T-helper 2 cell treated with Interferon-gamma antibody and Interleukin-4, amounts not matched to agents 5 μg/mL and 100 μg/mL, for 36 hours (primary cell): ENCODE measurements at regions not wholly inside any gene's neighbourhood (a gene's known extent, or its start where the extent isn't known, plus 50 kb on each side); places are given as distances from the start of the nearest gene placed in this dataset.
"Not testable (repeated sequence)": the region's sequence is repeated elsewhere in the genome, so short reads cannot be mapped to it uniquely, and the experiment has no call there.

Experiments used
- DNase-seq: peaks from one replicate; pipeline ENCODE4 v3.0.0; 2021; ENCODE audit warnings: low spot score
- H3K27ac Mint-ChIP-seq: one replicate; pipeline ENCODE4 v1.8.0; 2021; ENCODE audit warnings: mild to moderate bottlenecking, mixed read lengths
- H3K27me3 Mint-ChIP-seq: one replicate; pipeline ENCODE4 v1.8.0; 2021; ENCODE audit warnings: low read depth, mixed read lengths
- H3K36me3 Mint-ChIP-seq: one replicate; pipeline ENCODE4 v1.8.0; 2021; ENCODE audit warnings: low read depth, mixed read lengths
- H3K4me1 Mint-ChIP-seq: one replicate; pipeline ENCODE4 v1.8.0; 2021; ENCODE audit warnings: low read depth, mixed read lengths
- H3K4me3 Mint-ChIP-seq: one replicate; pipeline ENCODE4 v1.8.0; 2022; ENCODE audit warnings: mild to moderate bottlenecking, moderate library complexity, mixed read lengths
- H3K9me3 Mint-ChIP-seq: one replicate; pipeline ENCODE4 v1.8.0; 2021; ENCODE audit warnings: mixed read lengths

DNA sequence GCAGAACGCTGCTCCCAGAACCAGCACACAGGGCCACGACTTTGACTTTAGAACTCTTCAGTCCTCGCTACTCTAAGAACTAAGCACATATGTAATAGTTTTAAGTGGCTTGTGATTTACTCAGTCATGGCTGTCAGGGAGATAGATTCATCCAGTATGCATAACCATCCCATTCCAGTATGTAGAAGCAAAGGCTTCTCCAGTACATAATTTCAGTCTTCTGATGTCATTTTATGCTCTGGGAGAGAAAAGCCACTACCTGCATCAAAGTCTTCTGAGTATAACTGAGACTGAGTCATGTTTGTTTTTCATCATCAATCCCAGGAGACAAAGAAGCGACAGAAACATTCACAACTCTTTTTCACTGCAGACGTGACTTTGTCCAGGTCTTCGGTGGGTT is 885.7 kb downstream of the PLA2G4A start:
- no peak overlapping the region for H3K4me3 Mint-ChIP-seq
- H3K27ac Mint-ChIP-seq = no peak overlapping the region
- H3K36me3 Mint-ChIP-seq = no peaks in the 10 kb centered on the region
- H3K9me3 Mint-ChIP-seq = peaks cover 5% of the 10 kb centered on the region
- H3K27me3 Mint-ChIP-seq = no peaks in the 10 kb centered on the region
- no peak for DNase-seq
- no peaks in the 10 kb centered on the region for H3K4me1 Mint-ChIP-seq

DNA sequence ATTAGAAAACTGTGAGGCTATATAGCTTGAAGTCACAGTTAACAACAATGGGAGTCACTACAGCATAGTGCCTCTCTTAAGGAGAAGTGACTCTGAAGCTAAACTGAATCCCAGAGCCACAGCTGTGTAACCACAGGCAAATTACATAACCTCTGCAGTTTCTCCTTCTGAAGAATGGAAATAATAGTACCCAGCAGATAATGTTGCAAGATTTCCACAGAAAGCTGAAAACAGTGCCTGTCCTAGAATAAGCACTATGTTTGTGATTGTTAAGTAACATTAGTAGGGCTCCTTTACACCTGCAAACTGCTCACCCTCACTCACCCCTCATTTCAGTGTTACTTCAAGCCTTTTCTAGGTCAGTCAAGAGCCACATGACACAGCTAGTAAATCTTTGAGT is 886.7 kb downstream of the PLA2G4A start:
- H3K9me3 Mint-ChIP-seq = peaks cover 5% of the 10 kb centered on the region
- no peaks in the 10 kb centered on the region for H3K4me1 Mint-ChIP-seq

DNA sequence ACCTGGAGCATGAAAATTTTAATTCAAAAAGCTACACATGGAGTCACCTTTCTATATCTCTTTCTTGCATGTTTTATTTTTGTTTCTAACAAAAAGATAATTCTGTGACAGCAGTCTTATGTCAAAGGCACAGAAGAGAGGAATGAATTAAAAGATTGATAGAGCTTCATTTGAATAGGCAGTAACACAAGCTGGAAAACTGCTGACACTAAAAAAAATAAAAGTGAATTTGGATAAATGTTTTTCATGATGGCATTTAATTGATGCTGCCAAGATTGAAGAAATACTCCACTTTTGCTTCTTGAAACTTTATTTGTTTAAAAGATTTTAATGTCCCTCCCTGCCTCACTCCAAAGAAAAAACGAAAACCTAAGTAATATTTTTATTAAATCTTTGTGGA is 887.4 kb downstream of the PLA2G4A start:
- H3K4me1 Mint-ChIP-seq = no peaks in the 10 kb centered on the region
- H3K9me3 Mint-ChIP-seq = peaks cover 5% of the 10 kb centered on the region
- no peak overlapping the region for H3K4me3 Mint-ChIP-seq
- no peak for DNase-seq
- H3K27ac Mint-ChIP-seq = no peak overlapping the region
- H3K27me3 Mint-ChIP-seq = no peaks in the 10 kb centered on the region
- no peaks in the 10 kb centered on the region for H3K36me3 Mint-ChIP-seq

More for the DNA sequence above, 886.7 kb downstream of the PLA2G4A start:
- no peak for DNase-seq
- no peak overlapping the region for H3K27ac Mint-ChIP-seq
- no peaks in the 10 kb centered on the region for H3K27me3 Mint-ChIP-seq
- no peak overlapping the region for H3K4me3 Mint-ChIP-seq
- H3K36me3 Mint-ChIP-seq = no peaks in the 10 kb centered on the region

- no peak for DNase-seq
- H3K27me3 Mint-ChIP-seq = no peaks in the 10 kb centered on the region
- no peaks in the 10 kb centered on the region for H3K4me1 Mint-ChIP-seq
- no peak overlapping the region for H3K4me3 Mint-ChIP-seq
- H3K27ac Mint-ChIP-seq = no peak overlapping the region
- H3K9me3 Mint-ChIP-seq = no peaks in the 10 kb centered on the region
- H3K36me3 Mint-ChIP-seq = no peaks in the 10 kb centered on the region
Measured at GRCh38 chr1:187718527-187718926, 889.8 kb downstream of the PLA2G4A start.

DNA sequence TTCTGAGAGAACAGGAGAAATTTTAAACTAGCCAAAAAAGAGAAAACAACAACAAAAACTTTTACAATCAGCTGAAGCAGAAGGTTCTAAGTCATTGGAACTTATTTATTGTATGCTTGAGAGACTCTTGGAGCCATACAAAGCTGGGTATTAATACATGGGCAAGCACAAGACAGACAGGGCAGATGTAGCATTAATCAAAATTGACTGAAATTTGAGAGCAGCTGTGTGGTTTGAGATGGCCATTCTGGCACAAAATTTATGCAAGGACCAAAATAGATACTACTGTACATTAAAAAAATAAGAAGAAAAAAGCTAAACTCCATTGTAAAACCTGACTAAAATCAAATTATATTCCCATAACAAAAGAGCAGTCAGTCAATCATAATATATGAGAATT is 892.5 kb downstream of the PLA2G4A start:
- Mint-ChIP-seq H3K27ac (no peak overlapping the region), H3K4me3 (no peak overlapping the region), H3K36me3 (no peaks in the 10 kb centered on the region), H3K27me3 (no peaks in the 10 kb centered on the region), H3K4me1 (no peaks in the 10 kb centered on the region), H3K9me3 (no peaks in the 10 kb centered on the region)
- no peak for DNase-seq

DNA sequence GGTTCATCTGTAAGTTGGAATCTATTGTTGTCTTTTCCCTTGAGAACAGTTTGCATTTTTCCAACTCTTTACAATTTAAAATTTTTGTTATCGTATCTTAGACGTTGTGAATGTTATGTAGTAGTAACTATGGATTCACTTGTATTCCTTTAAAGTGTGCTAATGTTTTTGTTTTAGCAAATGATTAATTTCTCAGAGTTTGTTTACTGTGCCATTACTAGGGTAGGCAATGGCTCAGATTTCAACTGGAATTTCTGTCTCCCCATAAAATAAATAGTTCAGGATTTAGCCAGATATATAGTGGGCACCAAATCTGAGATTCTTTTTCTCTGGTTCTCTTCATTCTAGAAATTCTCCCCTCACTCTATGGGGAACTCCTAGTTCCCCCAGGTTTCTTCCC is 896.5 kb downstream of the PLA2G4A start:
- no peak overlapping the region for H3K27ac Mint-ChIP-seq

DNA sequence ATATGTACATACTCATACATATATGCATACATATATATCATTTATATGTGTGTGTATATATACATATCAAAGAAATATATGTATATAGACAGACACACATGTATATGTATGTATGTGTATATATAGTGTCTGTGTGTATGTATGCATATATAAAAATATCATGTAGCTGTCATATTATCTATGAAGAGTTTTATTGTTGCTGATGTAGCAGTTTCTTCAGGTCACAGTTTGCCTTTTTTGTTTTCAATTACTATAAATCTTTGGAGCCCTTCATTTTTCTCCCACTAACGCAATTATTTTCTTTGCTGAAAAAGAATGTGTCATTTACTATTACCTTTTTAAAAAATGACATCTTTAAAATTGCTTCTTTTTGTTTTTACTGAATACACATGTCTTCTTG is 904.5 kb downstream of the PLA2G4A start:
- Mint-ChIP-seq H3K27me3 (no peaks in the 10 kb centered on the region), H3K4me1 (no peaks in the 10 kb centered on the region), H3K9me3 (no peaks in the 10 kb centered on the region)

More for the DNA sequence above, 896.5 kb downstream of the PLA2G4A start:
- H3K9me3 Mint-ChIP-seq = no peaks in the 10 kb centered on the region
- H3K27me3 Mint-ChIP-seq = no peaks in the 10 kb centered on the region
- no peak overlapping the region for H3K4me3 Mint-ChIP-seq
- H3K36me3 Mint-ChIP-seq = no peaks in the 10 kb centered on the region
- DNase-seq = no peak
- no peaks in the 10 kb centered on the region for H3K4me1 Mint-ChIP-seq

DNA sequence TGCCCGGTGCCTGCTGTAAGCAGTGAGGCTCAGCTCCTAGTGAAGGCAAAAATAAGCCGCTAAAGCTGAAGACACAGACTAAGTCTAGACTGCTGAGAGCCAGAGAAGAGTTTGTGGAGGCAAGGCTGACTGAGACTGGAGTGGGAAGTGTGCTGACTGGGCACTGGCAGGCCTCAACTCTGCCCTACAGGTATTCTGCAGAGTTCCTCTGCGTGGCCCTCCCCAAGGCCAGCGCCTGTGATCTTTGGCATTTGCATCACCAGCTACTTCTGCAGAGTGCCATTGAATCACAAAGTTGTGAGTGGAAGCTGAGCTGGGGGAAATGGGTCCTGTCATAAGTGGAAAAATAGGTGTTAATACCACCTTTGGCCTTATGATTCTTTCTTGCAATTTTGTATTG is 905.7 kb downstream of the PLA2G4A start:
- DNase-seq = no peak
- Mint-ChIP-seq H3K27me3 (no peaks in the 10 kb centered on the region), H3K4me1 (no peaks in the 10 kb centered on the region), H3K27ac (no peak overlapping the region), H3K9me3 (no peaks in the 10 kb centered on the region), H3K36me3 (no peaks in the 10 kb centered on the region), H3K4me3 (no peak overlapping the region)

More for the DNA sequence above, 904.5 kb downstream of the PLA2G4A start:
- Mint-ChIP-seq H3K27ac (no peak overlapping the region), H3K4me3 (no peak overlapping the region), H3K36me3 (no peaks in the 10 kb centered on the region)
- DNase-seq = no peak

GRCh38 chr1:187744665-187745064 is 915.9 kb downstream of the PLA2G4A start:
- Mint-ChIP-seq H3K27me3 (no peaks in the 10 kb centered on the region), H3K4me1 (no peaks in the 10 kb centered on the region), H3K4me3 (no peak overlapping the region), H3K9me3 (no peaks in the 10 kb centered on the region), H3K36me3 (no peaks in the 10 kb centered on the region), H3K27ac (no peak overlapping the region)
- DNase-seq = no peak

DNA sequence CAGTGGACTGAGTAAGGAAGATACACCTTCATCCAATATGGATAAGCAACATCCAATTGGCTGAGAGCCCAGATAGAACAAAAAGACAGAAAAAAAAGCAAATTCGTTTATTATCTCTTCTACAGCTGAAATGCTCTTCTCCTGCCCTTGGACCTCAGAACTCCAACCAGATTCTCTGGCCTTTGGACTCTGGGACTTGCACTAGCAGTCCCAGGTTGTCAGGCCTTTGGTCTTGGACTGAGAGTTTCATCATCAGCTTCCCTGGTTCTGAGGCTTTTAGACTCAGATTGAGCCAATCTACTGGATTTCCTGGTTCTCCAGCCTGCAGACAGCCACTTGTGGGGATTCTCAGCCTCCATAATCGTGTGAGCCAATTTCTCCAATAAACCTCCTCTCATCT is 926.8 kb downstream of the PLA2G4A start:
- H3K36me3 Mint-ChIP-seq = no peaks in the 10 kb centered on the region
- no peak for DNase-seq
- H3K27ac Mint-ChIP-seq = no peak overlapping the region
- H3K27me3 Mint-ChIP-seq = no peaks in the 10 kb centered on the region
- no peak overlapping the region for H3K4me3 Mint-ChIP-seq
- H3K4me1 Mint-ChIP-seq = no peaks in the 10 kb centered on the region
- no peaks in the 10 kb centered on the region for H3K9me3 Mint-ChIP-seq

DNA sequence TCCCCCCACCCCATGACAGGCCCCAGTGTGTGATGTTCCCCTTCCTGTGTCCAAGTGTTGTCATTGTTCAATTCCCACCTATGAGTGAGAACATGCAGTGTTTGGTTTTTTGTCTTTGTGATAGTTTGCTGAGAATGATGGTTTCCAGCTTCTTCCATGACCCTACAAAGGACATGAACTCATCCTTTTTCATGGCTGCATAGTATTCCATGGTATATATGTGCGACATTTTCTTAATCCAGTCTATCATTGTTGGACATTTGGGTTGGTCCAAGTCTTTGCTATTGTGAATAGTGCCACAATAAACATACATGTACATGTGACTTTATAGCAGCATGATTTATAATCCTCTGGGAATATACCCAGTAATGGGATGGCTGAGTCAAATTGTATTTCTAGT is 927.9 kb downstream of the PLA2G4A start:
- not testable (repeated sequence) for H3K9me3 Mint-ChIP-seq, DNase-seq, H3K27me3 Mint-ChIP-seq, H3K36me3 Mint-ChIP-seq, H3K4me3 Mint-ChIP-seq, H3K27ac Mint-ChIP-seq, H3K4me1 Mint-ChIP-seq

- H3K27ac Mint-ChIP-seq = no peak overlapping the region
- no peak for DNase-seq
- H3K36me3 Mint-ChIP-seq = no peaks in the 10 kb centered on the region
- H3K4me3 Mint-ChIP-seq = no peak overlapping the region
- no peaks in the 10 kb centered on the region for H3K27me3 Mint-ChIP-seq
- no peaks in the 10 kb centered on the region for H3K9me3 Mint-ChIP-seq
- no peaks in the 10 kb centered on the region for H3K4me1 Mint-ChIP-seq
Measured at GRCh38 chr1:187759825-187760333, 931.1 kb downstream of the PLA2G4A start.

- peaks cover 8% of the 10 kb centered on the region for H3K9me3 Mint-ChIP-seq
- H3K36me3 Mint-ChIP-seq = no peaks in the 10 kb centered on the region
- H3K4me1 Mint-ChIP-seq = no peaks in the 10 kb centered on the region
- H3K27me3 Mint-ChIP-seq = no peaks in the 10 kb centered on the region
- no peak overlapping the region for H3K4me3 Mint-ChIP-seq
- H3K27ac Mint-ChIP-seq = no peak overlapping the region
- no peak for DNase-seq
Measured at GRCh38 chr1:187762118-187762517, 933.4 kb downstream of the PLA2G4A start.

DNA sequence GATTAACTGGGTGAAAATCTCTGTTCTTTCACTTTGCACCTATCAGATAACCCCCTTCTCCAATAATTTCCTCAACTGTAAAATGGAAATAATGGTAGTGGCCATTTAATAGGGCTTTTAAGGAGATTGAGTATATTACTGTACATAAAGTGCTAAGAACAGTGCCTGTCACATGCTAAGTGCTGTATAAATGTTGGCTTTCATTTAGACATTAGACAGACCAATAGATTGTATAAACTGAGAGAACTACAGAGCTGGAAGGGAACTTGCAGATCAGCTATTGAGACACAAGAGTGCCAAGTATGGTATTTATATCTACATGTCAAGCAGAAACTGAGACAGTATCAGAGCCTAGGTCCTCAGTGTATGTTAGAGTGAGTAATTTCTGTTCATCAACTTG is 934.7 kb downstream of the PLA2G4A start:
- Mint-ChIP-seq H3K4me3 (no peak overlapping the region), H3K4me1 (no peaks in the 10 kb centered on the region), H3K27me3 (no peaks in the 10 kb centered on the region), H3K9me3 (peaks cover 12% of the 10 kb centered on the region), H3K27ac (no peak overlapping the region), H3K36me3 (no peaks in the 10 kb centered on the region)
- no peak for DNase-seq

GRCh38 chr1:187763976-187764375 is 935.2 kb downstream of the PLA2G4A start:
- Mint-ChIP-seq H3K4me3 (no peak overlapping the region), H3K27me3 (no peaks in the 10 kb centered on the region), H3K36me3 (no peaks in the 10 kb centered on the region), H3K9me3 (peaks cover 12% of the 10 kb centered on the region), H3K4me1 (no peaks in the 10 kb centered on the region), H3K27ac (no peak overlapping the region)
- DNase-seq = no peak
